Superior temporal gyrus (tissue), 1 donor: ENCODE measurements at regions not wholly inside any gene's neighbourhood (a gene's known extent, or its start where the extent isn't known, plus 50 kb on each side); places are given as distances from the start of the nearest gene placed in this dataset.

Source experiments
- DNase-seq: peaks from one replicate; pipeline ENCODE4 v3.0.0-alpha.2; 2016; ENCODE audit errors: extremely low spot score

DNA sequence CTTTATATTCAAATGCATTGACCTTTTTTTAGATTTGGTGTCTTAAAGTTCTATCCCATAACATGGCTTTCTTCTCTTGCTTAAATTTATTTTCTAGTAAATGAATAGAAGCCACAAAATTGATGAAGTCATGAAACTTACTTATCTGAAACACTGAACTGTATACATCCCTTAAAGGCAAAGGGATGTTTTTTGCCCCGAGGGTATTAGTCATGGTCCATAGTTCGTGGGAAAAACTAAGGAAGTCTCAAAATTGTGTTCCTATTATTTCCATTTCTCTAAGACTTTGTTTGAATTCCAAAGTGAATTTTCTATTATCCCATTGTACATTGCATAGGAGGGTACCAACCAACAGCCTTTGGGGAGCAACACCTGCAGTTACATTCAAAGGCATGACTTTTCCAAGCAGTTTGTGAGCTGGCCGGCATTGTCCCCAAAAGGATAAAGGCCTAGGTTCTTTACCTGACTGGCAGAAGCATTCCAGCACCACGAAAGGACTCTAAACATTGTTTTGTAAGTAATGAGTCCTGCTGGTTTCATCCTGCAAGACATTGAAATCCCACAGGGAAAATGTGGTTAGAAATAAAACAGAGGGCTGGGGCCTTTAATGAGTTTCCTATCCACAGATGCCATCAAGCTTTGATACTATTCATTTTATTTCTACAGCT lies 473.5 kb downstream of the PRKD1 start:
- DNase-seq, result no peak

DNA sequence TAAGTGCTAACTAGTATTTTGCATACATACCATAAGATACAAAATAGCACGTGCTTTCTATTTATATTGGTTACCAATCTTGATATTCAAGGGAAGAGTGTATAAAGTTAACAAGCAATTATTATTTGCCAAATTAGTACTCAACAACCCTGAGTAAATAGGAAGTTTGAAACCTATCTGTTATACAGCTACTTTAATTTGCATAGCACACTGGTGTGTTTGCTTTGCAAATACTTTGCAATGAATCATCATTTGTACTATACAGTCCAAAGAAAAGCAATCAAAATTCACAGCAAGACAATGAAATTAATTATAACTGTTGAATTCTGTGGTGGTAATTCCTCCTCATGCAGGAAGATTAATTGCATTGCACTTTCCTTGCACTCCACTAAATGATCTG lies 469.1 kb downstream of the PRKD1 start:
- DNase-seq, result no peak

DNA sequence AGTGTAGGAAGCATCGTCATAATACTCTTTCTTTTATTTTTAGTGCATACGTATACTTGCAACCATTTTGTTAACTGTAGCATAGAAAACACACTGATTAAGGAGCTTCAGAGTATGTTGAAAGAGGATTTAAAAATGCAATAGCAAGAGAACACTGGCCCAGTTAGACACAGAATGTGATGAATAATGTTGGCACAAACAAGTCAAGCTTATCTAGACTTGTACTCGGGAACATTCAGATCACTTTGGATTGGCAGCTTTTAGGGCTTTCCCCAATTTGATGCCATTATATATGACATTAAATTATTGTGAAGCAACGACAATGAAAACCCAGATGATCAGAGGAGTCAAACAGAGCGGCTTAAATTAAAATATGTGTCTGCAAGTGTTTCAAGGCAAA lies 468.1 kb downstream of the PRKD1 start:
- DNase-seq, result peak; percentile 36

DNA sequence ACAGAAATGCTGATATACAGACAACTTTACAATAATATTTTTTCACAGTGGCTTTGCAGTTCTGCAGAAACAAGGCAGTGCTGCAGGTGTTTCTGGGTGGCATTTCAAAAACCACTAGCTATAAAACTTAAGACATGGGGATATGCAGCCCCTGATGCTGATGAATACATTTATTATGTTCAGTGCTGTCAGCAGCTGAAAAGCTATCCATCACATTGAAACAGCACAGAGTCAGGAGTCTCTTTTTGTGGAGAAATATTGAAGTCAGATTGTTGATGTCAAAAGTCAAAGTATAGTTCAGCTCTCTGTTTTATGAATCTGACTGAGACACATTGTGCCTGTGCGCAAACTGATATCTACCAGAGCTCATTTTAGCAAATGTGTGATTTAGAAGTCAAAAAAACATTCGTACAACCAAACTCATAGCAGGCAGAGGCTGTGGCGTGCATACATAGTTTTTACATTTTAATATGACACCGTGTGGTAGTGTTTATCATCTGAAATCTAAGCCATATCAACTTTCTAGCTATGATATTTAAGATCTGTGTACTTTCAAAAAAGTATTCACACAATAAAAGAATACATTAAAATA lies 467.6 kb downstream of the PRKD1 start:
- no peak for DNase-seq

DNA sequence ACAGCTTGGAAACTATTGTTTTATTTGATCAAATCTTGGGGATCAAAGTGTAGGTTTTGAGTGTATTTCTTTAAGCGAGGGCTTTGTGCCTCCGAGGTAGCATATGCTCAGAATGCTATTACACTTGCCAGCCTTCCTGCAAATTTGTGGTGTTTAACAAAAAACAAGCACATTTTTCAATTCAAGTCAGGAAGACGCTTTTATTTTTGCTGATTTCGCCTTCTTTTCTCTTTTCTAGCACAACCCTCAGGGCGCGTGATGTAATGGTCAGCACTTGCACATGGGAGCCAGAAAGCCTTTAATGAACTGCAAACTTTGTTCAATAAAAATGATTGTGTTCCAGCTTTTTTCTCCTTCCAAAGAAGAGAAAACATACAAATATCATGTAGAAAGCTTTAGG lies 466.5 kb downstream of the PRKD1 start:
- peak; percentile 43 for DNase-seq

DNA sequence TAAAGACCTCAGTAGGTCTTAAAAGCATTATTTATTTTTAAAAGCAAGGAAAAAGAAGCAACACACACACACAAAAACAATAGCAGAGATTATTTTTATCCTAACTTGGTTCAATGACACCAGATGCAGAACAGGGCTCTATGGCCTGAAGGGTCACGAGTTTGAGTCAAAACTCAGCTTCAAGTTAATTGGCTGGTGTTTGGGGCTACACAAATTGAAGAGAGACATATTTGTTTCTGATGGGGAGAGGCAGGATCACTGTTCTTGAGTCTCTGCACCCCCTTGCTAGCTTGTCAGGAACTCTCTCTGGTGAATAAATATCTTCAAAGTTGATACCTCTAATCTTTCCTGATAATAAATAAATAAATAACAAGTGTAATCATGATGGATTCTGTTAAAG lies 466.1 kb downstream of the PRKD1 start:
- no peak for DNase-seq

DNA sequence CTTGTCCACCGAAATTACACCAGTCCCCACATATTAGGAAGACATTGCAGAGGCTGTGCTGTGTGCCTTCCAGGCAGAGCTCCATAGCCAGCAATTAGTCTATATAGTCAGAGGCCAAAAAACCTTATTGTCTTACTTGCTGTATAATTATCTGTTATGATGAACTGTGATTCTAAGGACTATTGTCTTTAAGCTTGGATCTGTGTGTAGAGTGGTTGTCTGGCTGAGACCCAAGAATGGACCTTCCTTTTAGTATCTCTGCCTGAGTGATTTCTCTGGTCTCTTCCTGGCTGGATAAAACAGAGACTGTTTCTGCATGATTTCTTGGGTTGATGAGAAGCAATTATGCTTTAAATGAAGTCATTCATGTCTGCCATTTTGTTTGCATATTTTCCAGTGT lies 465.3 kb downstream of the PRKD1 start:
- DNase-seq, result no peak

DNA sequence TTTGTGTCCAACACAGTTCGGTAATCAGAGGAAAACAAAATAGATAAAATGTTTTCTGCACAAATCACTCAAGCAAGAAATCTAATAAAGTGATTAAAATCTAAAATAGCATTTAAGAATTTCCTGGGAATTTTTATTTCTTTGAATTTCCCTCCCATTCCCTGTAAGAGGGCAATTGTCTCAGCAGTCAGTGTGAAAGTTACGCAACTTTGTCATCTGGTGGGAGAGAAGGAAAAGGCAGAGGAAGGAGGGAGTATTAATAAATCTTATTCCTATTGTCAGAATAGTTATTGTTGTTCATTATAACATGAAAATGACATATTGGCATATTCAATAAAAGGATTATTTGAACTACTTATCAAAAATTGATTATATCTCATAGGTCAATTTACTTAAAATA lies 464.9 kb downstream of the PRKD1 start:
- DNase-seq, result no peak

DNA sequence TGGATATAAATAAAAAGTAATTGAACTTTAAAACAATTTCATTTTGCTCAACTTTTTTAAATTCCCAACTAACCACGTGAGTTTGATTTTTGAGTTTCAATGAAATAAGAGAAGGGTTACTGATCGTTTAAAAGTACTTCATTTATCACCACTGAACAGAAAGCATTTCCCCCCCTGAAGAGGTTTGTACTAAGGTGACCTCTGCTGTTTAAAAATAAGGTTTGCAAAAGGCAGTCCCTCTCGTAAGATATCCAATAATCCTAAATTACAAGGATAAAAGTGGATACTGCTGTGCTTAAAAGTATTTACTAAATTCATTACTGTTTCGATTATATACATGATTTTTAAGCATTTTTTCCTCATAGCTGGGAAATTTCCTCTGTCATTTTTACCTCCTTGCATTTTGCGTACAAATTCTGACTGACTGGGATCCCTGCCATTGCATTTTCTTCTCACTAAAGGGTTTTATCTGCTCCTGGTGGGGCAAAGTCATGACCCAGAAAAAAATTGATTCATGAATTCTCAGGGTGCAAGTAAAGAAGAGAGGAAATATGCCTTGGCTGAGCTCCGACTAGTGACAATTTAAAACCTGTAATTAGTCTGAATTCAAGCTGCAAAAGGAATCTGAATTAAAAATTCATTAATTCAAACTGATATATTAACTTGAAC lies 463.8 kb downstream of the PRKD1 start:
- no peak for DNase-seq

DNA sequence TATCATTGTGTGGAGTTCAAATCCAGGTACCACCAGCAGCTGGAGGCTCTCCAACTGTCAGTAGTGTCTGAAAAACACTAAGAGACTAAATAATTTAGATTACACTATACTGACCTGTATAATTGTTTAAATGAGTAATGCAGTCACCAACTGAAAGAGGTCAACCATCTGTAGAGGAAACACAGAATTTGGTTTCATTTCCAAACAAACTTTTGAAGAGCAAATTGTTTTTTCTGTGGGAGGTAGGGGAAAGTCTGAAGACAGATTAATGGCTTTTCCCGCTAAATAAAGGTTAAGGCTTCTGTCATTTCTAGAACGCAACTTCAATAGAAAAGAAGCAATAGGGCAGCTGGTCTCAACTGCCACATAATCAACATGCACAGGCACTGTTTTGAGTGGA lies 462.6 kb downstream of the PRKD1 start:
- DNase-seq, result no peak

DNA sequence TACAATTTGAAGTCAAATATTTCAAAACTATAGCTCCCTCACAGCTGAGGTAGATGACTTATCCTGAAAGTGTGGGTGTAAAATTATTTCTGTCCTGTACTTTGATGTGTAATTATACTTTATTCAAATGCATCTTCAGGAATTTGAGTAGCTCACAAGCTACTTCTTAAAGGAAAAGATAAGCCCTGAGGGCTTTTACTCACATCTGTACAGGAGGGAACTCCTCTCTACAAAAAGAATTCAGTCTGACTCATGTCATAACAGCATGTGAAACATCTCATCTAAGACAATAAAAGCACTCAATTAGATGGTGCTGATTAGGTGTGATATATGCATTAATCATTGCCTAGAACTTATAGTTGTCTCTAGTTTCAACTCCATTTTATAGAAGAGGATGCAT lies 452.0 kb downstream of the PRKD1 start:
- DNase-seq, result no peak

DNA sequence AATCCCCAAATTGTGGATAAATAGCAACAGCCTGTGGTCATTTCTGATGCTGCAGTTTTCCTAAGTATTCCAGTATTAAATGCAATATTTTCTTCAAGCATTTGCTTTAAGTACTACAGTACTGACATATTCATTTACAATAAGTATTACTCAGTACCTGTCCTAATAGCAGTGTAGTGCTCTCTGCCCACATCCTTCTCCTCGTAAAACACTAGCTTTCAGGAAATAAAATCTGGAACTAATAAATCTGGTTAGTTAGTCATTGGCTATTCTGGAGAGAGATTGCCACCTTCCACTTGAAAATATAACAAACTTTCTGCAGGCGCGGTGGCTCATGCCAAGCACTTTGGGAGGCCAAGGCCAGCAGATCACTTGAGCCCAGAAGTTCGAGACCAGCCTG lies 441.5 kb downstream of the PRKD1 start:
- no peak for DNase-seq

DNA sequence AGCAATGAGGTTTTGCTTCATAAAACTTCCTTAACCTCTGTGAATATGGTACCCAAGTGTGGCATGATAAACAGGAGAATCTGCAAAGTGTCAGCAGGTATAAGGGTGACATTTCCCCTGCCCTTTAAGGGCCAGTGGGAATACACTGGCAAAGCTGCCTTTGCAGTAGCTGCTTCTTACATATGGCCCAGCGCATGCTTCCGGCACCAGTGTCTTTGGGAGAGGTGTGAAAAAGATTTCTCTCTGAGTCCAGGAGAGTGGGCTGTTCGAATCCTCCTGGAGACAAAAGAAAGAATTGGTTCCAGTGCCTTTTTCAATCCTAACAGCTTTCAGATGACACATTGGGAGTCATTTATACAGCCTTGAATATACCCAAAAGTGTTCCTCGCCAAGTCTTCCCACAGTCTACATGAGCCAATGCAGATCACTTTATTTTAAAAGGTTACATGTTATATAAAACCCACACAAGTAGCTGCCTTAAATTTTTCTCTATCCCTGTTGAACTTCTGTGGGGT lies 437.7 kb downstream of the PRKD1 start:
- DNase-seq, result peak; percentile 62

DNA sequence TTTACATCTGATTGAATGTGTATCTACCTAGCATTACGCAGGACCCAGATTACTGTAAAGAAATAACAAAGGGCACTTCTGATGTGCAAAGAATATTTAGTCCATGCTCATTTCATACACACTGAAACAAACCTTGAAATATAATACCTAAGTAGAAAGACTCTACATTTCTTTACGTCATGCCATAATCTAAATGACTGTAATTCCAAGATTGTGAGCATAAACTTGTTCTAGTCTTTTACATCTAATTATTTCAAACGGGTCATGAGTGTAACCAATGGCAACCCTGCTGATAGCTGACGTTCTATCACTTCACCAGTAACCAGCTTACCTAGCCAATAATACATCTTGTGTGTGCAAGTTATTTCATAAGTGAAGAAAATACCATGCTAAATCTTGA lies 433.8 kb downstream of the PRKD1 start:
- DNase-seq, result no peak

DNA sequence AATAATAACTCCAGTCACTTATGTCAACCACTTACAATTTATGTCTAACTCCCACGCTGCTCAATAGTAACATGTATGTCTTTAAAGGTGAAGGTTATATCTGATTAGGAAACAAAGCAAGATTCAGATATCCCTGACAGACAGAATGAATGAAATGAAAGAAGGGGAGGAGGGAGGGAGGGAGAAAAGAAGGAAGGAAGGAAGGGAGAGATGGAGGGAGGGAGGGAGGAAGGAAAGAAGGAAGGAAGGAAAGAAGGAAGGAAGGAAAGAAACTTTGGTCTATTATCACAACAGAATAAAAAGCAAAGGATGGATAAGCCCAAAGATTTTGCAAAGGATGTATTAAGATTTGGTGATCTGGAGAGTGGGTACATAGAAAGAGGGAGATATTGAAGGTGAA lies 433.3 kb downstream of the PRKD1 start:
- no peak for DNase-seq

DNA sequence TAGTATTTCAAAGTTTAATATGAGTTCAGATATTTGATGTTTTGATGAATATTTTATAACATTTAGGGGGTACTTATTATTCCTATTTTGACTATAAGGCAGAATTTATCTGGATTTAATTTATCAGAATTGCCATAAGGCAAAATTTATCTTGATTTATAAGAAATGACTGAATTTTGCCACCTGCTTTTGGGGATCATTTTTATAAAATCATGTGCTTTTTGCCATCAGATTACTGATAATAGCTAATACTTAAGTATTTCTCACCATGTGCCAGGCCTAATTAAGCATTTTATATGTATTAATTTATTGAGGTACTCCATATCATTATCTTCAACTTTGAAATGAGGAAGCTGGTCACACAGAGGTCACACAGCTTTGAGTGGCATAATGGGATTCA lies 423.7 kb downstream of the PRKD1 start:
- DNase-seq, result no peak

DNA sequence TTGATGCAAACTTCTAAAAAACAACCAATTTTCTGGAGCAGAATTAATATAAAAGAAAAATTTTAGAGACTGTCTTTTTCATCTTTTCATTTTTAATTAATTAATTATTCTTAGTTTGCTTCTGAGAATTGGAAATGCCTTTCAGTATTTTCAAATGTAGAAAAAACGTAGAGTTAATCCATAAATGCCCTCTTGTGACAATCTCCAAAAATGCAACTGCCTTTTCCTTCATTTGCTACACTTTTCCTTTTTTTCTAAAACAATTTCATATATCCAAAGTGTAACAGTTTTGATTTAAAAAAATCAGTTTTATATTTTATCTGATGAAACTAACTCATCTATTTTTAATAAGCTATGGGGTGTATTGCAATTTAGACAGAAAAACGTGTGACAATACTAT lies 409.3 kb downstream of the PRKD1 start:
- DNase-seq, result peak; percentile 75

DNA sequence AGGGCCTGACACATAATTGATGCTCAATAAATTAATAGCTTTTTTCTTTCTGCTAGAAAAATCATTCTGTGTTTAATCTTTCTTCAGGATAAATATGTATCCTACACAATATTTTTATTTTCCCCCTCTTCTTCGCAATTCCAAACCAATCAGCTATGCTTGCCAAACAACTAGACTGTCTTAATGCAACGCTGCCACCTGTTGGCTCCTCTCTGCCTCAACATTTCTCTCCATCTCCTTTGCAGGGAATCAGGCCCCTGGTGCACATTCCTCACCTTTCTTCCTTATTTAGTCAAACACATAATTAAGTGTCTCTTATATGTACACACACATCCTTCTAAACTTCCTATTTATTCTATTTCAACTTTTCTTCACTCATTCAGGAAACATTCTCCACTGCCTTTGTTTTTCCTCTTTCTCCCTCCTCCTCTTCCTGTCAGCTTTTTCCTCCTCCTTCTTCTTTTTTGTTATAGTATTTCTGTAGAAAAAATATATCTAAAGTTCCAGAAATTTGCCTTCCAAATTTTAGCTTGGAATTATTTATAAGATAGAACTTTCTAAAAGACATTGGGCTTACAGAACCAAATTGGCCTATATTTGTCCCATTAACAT lies 406.0 kb downstream of the PRKD1 start:
- DNase-seq, result no peak
